Nephron (organoid): ENCODE measurements at regions not wholly inside any gene's neighbourhood (a gene's known extent, or its start where the extent isn't known, plus 50 kb on each side); places are given as distances from the start of the nearest gene placed in this dataset.

Experiments used
- H3K27ac Mint-ChIP-seq, 3 experiments: 2 replicates each; pipeline ENCODE4 v1.8.0; 2020; ENCODE audit warnings: mixed read lengths in 3 of 3, mild to moderate bottlenecking in 2 of 3, moderate library complexity in 1 of 3
- H3K27me3 Mint-ChIP-seq: 2 replicates; pipeline ENCODE4 v1.8.0; 2021; ENCODE audit warnings: low read depth, mild to moderate bottlenecking, moderate library complexity, mixed read lengths
- H3K36me3 Mint-ChIP-seq: 2 replicates; pipeline ENCODE4 v1.8.0; 2020; ENCODE audit warnings: low read depth, mixed read lengths
- H3K4me1 Mint-ChIP-seq: 2 replicates; pipeline ENCODE4 v1.8.0; 2020; ENCODE audit warnings: mixed read lengths
- H3K4me3 Mint-ChIP-seq, 3 experiments: 2 replicates each; pipeline ENCODE4 v1.8.0; 2020; ENCODE audit warnings: mild to moderate bottlenecking in 3 of 3, mixed read lengths in 3 of 3, moderate library complexity in 2 of 3
- H3K9me3 Mint-ChIP-seq: 2 replicates; pipeline ENCODE4 v1.8.0; 2020; ENCODE audit warnings: mixed read lengths
- CTCF ChIP-seq, 3 experiments: fragments of 200-600 bp; sonication (generic); IDR thresholded peaks; one replicate each; pipeline ENCODE4 v1.5.0; 2021; ENCODE audit warnings: antibody characterized with exemption in 3 of 3; ENCODE audit not compliant: unreplicated experiment in 3 of 3

- H3K27me3 Mint-ChIP-seq: peaks cover 64% of the 10 kb centered on the region
These were observed 51.8 kb upstream of the ADGRA1 start for GRCh38 chr10:133035952-133036351.

GRCh38 chr10:133034762-133035161 lies 53.0 kb upstream of the ADGRA1 start:
- no peak for TF ChIP-seq CTCF (IDR thresholded peaks at IDR 0.05; ENCODE audit: unreplicated experiment in 3 of 3)
- no peaks in the 10 kb centered on the region for H3K9me3 Mint-ChIP-seq
- peaks cover 71% of the 10 kb centered on the region for H3K27me3 Mint-ChIP-seq
- H3K27ac Mint-ChIP-seq: no peak overlapping the region
- no peak overlapping the region for H3K4me3 Mint-ChIP-seq
- H3K4me1 Mint-ChIP-seq: peaks cover 21% of the 10 kb centered on the region
- H3K36me3 Mint-ChIP-seq: no peaks in the 10 kb centered on the region

More at GRCh38 chr10:133035952-133036351, 51.8 kb upstream of the ADGRA1 start:
- H3K9me3 Mint-ChIP-seq: no peaks in the 10 kb centered on the region
- H3K4me1 Mint-ChIP-seq: peaks cover 15% of the 10 kb centered on the region
- H3K36me3 Mint-ChIP-seq: no peaks in the 10 kb centered on the region
- no peak overlapping the region for H3K27ac Mint-ChIP-seq
- no peak overlapping the region for H3K4me3 Mint-ChIP-seq
- TF ChIP-seq CTCF (IDR thresholded peaks at IDR 0.05; ENCODE audit: unreplicated experiment in 3 of 3): no peak

- H3K36me3 Mint-ChIP-seq: no peaks in the 10 kb centered on the region
- H3K27me3 Mint-ChIP-seq: peaks cover 77% of the 10 kb centered on the region
- TF ChIP-seq CTCF (IDR thresholded peaks at IDR 0.05; ENCODE audit: unreplicated experiment in 3 of 3): no peak
- no peaks in the 10 kb centered on the region for H3K9me3 Mint-ChIP-seq
- H3K27ac Mint-ChIP-seq: peak overlapping the region in 1 of 3 experiments; percentile 69
- no peak overlapping the region for H3K4me3 Mint-ChIP-seq
- peaks cover 21% of the 10 kb centered on the region for H3K4me1 Mint-ChIP-seq
These were observed 53.6 kb upstream of the ADGRA1 start for GRCh38 chr10:133034092-133034491.

GRCh38 chr10:133033742-133034048 lies 54.0 kb upstream of the ADGRA1 start:
- no peak overlapping the region for H3K27ac Mint-ChIP-seq
- peaks cover 19% of the 10 kb centered on the region for H3K4me1 Mint-ChIP-seq
- peaks cover 75% of the 10 kb centered on the region for H3K27me3 Mint-ChIP-seq
- H3K9me3 Mint-ChIP-seq: no peaks in the 10 kb centered on the region
- TF ChIP-seq CTCF (IDR thresholded peaks at IDR 0.05; ENCODE audit: unreplicated experiment in 3 of 3): no peak
- H3K36me3 Mint-ChIP-seq: no peaks in the 10 kb centered on the region
- H3K4me3 Mint-ChIP-seq: no peak overlapping the region

- Mint-ChIP-seq H3K27ac (no peak overlapping the region), H3K27me3 (peaks cover 72% of the 10 kb centered on the region), H3K4me3 (no peak overlapping the region), H3K9me3 (no peaks in the 10 kb centered on the region), H3K4me1 (peaks cover 16% of the 10 kb centered on the region), H3K36me3 (no peaks in the 10 kb centered on the region)
- TF ChIP-seq CTCF (IDR thresholded peaks at IDR 0.05; ENCODE audit: unreplicated experiment in 3 of 3): no peak
These were observed 54.6 kb upstream of the ADGRA1 start for GRCh38 chr10:133032976-133033741.

- H3K27me3 Mint-ChIP-seq: peaks cover 74% of the 10 kb centered on the region
These were observed 55.5 kb upstream of the ADGRA1 start for GRCh38 chr10:133032231-133032630.

More at GRCh38 chr10:133032231-133032630, 55.5 kb upstream of the ADGRA1 start:
- Mint-ChIP-seq H3K4me1 (peaks cover 17% of the 10 kb centered on the region), H3K36me3 (no peaks in the 10 kb centered on the region), H3K27ac (no peak overlapping the region), H3K4me3 (no peak overlapping the region), H3K9me3 (no peaks in the 10 kb centered on the region)
- TF ChIP-seq CTCF (IDR thresholded peaks at IDR 0.05; ENCODE audit: unreplicated experiment in 3 of 3): no peak
